ENCODE measurements at regions not wholly inside any gene's neighbourhood (a gene's known extent, or its start where the extent isn't known, plus 50 kb on each side); places are given as distances from the start of the nearest gene placed in this dataset.

- TF ChIP-seq CTCF (IDR thresholded peaks at IDR 0.05; ENCODE audit: low read depth, low read length), result no peak
- no peak overlapping the region for H3K4me3 ChIP-seq (ENCODE audit: low read depth, low read length)
Measured at GRCh38 chr7:41331194-41331593, 371.7 kb downstream of the INHBA start.

GRCh38 chr7:41328544-41328943, 374.3 kb downstream of the INHBA start:
- TF ChIP-seq CTCF (IDR thresholded peaks at IDR 0.05; ENCODE audit: low read depth, low read length), result no peak
- H3K4me3 ChIP-seq (ENCODE audit: low read depth, low read length), result no peak overlapping the region

- TF ChIP-seq CTCF (IDR thresholded peaks at IDR 0.05; ENCODE audit: low read depth, low read length), result no peak
- no peak overlapping the region for H3K4me3 ChIP-seq (ENCODE audit: low read depth, low read length)
Measured at GRCh38 chr7:41328131-41328530, 374.8 kb downstream of the INHBA start.

GRCh38 chr7:41326616-41327015, 376.3 kb downstream of the INHBA start:
- TF ChIP-seq CTCF (IDR thresholded peaks at IDR 0.05; ENCODE audit: low read depth, low read length), result no peak

GRCh38 chr7:41323806-41324205, 379.1 kb downstream of the INHBA start:
- H3K4me3 ChIP-seq (ENCODE audit: low read depth, low read length), result no peak overlapping the region
- TF ChIP-seq CTCF (IDR thresholded peaks at IDR 0.05; ENCODE audit: low read depth, low read length), result no peak

More at GRCh38 chr7:41326616-41327015, 376.3 kb downstream of the INHBA start:
- no peak overlapping the region for H3K4me3 ChIP-seq (ENCODE audit: low read depth, low read length)

- H3K4me3 ChIP-seq (ENCODE audit: low read depth, low read length), result no peak overlapping the region
Measured at GRCh38 chr7:41319581-41319980, 383.3 kb downstream of the INHBA start.

GRCh38 chr7:41316410-41316809, 386.5 kb downstream of the INHBA start:
- no peak overlapping the region for H3K4me3 ChIP-seq (ENCODE audit: low read depth, low read length)
- no peak for TF ChIP-seq CTCF (IDR thresholded peaks at IDR 0.05; ENCODE audit: low read depth, low read length)

More at GRCh38 chr7:41319581-41319980, 383.3 kb downstream of the INHBA start:
- TF ChIP-seq CTCF (IDR thresholded peaks at IDR 0.05; ENCODE audit: low read depth, low read length), result no peak

All from WI38 (cell line).